Fibroblast of lung (primary cell): ENCODE measurements at regions not wholly inside any gene's neighbourhood (a gene's known extent, or its start where the extent isn't known, plus 50 kb on each side); places are given as distances from the start of the nearest gene placed in this dataset.

ENCODE experiments used
- EZH2 ChIP-seq: IDR thresholded peaks from 2 replicates; pipeline ENCODE4 v1.5.1; 2012; ENCODE audit warnings: low read length, control low read depth, mild to moderate bottlenecking; ENCODE audit errors: missing control alignments
- TF ChIP-seq, protein P1 (sequence below), 2 donors: IDR thresholded peaks in 1 of 2; conservative IDR thresholded peaks in 1 of 2; 1 replicate in 1 of 2; 2 replicates in 1 of 2; pipeline ENCODE4 v1.5.1; 2011 to 2012; ENCODE audit warnings: low read length in 2 of 2, control low read depth in 1 of 2, inconsistent platforms in 1 of 2, low read depth in 1 of 2, mild to moderate bottlenecking in 1 of 2

DNA sequence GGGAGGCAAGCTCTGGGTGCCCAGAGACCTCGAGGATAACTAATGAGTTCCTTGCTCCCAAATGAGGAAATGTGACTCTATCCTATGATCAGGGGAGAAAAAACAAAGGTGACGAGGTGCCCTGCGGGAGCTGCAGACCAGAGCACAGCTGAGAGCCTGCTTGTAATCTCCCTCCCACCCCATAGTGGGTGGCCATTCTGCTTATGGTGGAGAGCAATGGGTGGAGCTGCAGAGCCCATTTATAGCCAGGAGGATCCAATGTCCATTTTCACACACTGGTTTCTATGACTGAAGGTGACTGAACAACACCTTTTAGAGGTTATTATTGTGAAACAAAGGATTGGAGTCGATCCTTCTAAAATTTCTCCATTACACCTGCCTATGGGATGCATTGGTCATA is 153.3 kb downstream of the COL6A3 start:
- TF ChIP-seq, protein P1, sequence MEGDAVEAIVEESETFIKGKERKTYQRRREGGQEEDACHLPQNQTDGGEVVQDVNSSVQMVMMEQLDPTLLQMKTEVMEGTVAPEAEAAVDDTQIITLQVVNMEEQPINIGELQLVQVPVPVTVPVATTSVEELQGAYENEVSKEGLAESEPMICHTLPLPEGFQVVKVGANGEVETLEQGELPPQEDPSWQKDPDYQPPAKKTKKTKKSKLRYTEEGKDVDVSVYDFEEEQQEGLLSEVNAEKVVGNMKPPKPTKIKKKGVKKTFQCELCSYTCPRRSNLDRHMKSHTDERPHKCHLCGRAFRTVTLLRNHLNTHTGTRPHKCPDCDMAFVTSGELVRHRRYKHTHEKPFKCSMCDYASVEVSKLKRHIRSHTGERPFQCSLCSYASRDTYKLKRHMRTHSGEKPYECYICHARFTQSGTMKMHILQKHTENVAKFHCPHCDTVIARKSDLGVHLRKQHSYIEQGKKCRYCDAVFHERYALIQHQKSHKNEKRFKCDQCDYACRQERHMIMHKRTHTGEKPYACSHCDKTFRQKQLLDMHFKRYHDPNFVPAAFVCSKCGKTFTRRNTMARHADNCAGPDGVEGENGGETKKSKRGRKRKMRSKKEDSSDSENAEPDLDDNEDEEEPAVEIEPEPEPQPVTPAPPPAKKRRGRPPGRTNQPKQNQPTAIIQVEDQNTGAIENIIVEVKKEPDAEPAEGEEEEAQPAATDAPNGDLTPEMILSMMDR (conservative IDR thresholded peaks at IDR 0.05 in 1 of 2, IDR thresholded peaks at IDR 0.05 in 1 of 2; ENCODE audit: low read depth in 1 of 2, low read length in 2 of 2) = no peak
- no peak for TF ChIP-seq EZH2
